GM18502 (cell line): ENCODE measurements at regions not wholly inside any gene's neighbourhood (a gene's known extent, or its start where the extent isn't known, plus 50 kb on each side); places are given as distances from the start of the nearest gene placed in this dataset.

Experiments used
- ATAC-seq: cut with Tn5 transposase; IDR thresholded peaks from one replicate; pipeline ENCODE4 v1.9.1; 2021; ENCODE audit warnings: mild to moderate bottlenecking; ENCODE audit not compliant: unreplicated experiment, poor library complexity

DNA sequence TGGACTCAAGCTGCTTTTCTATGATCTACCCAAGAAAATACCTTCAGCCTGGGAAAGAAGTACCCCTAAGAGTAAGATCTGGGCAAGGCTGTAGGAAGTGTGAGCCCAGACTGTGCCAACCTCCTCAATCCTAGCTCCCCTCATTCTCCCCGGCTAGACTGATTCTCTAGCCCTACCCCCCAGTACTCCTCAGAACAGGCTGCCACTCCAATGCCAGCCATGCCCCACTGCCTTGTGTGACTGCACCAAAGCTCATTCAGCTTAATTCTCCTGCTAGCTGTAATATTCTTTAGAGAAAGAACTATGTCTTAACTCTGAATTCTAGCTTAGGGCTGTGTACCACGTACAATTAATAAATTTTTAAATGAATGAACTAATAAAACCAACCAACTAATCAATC is 92.6 kb upstream of the AKIP1 start:
- no peak for ATAC-seq

DNA sequence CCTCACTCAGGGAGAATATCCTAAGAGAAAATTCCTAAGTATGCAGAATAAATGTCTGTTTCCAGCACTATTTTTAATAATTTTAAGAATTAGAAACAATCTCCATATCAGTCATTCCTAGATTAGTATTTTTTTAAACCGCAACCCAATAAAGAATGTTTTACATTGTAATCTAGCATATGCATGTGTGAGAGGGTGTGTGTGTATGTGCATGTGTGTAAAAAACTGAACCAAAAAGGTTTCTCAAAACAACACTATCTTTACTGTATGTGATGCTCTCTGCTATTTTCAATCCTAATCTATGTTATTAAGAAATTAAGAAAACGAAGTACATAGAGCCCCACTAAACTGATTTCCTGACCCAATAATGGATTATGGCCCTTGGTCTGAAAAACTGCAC is 90.6 kb upstream of the AKIP1 start:
- ATAC-seq = no peak

DNA sequence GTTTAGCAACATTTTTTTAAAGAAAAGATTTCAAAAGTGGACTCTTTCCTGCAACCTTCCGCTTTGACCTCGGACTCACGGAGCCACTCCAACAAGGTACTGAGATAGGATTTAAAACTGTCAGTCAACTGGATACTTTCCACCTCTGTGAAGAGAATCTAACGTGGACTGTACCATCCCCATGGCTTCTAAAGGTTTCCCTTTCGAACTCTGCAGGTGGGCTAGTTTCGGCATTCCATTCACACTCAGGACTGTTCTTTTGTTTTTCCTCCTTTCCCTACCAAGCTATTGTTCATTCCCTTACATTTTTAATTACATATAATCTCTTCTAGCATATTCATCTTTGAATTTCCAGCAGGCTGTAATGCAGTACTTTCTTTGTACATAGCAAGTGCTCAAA is 88.5 kb upstream of the AKIP1 start:
- no peak for ATAC-seq

DNA sequence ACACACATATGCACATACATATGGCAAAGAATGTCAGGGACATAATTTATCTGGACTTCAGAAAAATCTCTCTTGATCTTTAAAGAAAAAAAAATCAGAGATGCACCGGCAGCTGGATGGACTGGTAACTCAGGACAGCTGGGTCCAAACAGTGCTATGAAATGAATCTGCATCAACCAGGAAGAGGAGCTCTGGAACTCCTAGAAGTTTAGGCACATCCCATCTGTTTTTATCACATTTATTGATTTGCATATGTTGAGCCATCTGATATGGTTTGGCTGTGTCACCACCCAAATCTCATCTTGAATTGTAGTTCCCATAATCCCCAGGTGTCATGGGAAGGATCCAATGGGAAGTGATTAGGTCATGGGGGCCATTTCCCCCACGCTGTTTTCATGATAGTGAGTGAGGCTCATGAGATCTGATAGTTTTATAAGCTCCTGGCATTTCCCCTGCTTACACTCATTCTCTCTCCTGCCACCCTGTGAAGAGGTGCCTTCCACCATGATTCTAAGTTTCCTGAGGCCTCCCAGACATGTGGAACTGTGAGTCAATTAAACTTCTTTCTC is 87.7 kb upstream of the AKIP1 start:
- ATAC-seq = no peak

DNA sequence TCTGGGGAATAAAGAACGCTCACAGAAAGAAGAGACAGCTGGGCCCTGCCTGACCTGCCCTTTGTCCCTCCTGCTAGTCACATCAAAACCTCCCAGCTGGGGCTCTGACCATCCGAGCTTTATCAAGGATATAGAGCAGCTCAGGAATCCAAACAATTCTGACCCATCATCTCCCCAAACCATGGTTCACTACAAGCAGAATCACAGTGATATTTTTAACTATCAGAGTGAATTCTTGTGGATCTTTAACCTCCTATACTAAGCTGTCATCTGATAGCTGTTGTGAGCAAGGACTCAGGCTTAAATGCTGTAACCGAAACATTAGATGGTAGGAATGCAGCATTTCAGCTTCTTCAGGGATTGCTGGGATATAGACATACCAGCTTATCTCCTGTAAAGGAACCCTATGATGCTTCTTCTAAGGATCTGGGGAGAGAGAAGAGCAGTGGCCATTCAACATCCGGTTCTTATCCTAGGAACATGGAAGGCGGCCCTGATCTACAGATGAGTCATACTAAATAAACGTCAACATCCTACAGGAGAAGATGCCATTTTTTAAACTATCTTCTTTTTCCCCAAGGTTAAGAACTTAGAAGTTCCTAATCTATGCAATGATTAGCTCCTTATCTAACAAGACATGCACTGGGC is 84.7 kb upstream of the AKIP1 start:
- ATAC-seq = no peak

DNA sequence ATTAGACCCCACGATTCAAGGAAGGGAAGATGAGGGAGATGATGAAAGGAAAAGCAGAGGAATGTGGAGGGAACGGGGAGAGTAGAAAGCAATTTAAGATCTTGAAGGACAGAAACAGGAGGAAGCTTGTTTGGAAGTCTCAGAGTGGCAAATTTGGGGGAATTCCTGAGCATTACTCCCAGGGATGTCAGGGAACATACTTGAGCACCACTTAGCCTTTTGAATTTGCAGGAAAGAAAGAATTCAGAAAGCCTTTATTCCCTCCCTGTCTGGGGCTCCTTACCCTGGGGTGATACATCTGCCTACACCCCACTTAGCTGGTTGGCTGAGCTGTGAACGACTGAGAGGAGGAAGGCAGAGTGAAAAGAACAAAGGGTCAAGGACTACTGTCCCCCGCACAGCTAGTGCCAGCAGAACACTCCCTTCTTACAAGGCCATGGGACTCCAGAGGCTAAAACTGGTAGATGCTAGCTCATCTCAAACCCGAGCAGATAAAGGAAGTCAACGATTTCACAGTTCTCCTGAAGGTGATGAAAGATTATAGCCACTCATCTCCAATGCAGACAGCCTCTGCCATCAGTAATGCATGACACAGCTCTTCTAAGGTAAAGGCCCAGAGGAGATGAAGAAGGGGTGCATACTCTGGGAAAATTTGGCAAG is 84.0 kb upstream of the AKIP1 start:
- no peak for ATAC-seq

DNA sequence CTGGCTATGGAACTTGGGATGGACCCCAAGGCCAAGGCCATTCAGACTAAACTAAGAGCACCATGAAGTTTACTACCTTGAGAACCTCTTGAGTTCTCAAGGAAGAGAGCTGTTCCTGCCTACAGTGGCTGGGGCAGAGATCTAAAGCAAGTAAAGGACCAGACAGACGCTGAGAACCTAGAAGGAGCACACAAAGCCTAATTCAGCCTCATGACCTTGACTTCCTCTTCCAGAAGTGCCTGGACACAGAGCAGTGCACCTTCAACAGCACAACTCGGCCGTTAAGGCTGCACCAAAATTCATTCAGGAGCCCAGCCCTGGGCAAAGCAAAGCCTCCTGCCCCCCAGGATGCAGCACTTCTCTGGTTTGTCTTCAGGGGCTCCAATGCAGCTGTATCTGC is 82.9 kb upstream of the AKIP1 start:
- ATAC-seq = no peak

DNA sequence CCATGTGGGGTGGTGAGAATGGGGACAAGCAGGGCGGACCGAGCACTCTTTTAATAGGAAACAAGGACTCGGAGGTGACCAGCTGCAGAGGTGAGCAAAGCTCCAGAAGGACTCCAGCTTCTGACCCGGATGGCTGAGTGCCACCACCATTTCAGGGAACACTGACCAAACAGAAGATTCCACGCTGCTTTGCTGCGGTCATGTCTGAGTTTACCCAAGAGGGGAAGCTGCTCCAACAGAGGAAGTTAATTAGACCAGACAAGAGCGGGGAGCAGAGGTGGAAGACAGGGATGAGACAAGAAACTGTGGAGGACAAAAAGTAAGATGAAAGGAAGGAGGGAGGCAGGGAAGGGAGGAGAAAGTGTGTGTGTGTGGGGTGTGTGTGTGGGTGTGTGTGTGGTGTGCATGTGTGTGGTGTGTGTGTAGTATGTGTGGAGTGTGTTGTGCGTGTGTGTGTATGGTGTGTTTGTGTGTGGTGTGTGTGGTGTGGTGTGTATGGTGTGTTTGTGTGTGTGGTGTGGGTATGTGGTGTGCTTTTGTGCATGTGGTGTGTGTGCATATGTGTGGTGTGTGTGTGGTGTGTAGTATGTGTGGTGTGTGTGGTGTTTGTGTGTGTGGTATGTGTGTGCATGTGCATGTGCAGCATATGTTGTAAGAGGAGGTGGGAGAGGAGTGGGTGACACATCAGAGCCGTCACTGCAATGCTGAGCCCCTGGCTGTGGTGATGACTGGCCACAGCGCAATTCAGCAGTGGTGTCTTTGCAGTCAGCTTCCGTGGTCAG is 82.2 kb upstream of the AKIP1 start:
- ATAC-seq = no peak

DNA sequence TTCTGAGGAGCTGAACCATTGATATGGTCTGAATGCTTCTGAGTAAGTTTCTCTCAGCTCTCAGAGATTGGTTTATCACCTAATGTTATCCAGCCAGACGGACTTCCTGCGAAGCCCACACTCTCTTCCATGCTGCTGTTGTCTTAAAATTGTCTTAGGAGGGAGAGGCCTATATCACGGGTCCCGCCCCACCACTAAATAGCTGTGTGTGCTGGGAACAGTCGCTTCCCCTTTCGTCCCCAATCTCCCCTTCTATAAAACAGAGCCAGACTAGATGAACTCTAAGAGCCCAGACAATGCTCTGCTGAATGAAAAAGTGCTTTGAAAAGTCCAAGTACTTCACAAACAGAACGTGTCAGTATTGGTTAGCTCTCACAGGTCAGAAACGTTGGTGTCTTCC is 81.4 kb upstream of the AKIP1 start:
- ATAC-seq = no peak

DNA sequence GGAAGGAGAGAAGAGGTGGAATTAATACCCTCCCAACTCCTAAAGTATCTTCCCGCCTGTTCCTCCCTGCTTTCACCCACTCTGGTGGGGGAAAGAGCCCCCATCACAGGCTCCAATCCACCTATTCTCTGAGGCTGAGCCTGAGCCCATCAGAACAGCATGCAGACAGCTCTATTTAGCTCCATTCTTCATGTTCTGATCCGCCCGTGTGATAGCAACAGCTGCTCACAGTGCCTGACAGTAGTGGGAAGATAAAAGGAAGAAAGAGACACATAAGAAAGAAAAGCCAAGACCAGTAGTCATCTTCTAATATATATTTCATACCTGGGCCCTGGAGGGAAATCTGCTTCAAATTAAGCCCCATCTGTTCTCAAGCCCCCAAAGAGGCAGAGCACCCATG is 80.3 kb upstream of the AKIP1 start:
- ATAC-seq = no peak

DNA sequence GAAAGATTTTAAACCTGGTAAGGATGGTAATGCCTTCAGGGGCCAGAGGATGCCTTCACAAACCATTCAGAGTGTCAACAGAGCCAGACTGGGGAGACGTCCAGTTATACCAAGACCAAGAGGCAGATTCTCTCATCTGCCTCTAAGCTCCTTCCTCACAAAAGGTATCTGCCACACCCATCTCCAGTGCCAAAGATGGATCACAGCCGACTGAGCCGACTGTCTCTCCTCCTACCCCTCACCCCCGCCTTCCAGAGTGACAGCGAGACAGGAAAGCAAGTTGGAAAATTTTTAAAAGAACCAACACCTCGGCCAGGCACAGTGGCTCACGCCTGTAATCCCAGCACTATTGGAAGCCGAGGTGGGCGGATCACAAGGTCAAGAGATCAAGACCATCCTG is 79.1 kb upstream of the AKIP1 start:
- ATAC-seq = no peak

DNA sequence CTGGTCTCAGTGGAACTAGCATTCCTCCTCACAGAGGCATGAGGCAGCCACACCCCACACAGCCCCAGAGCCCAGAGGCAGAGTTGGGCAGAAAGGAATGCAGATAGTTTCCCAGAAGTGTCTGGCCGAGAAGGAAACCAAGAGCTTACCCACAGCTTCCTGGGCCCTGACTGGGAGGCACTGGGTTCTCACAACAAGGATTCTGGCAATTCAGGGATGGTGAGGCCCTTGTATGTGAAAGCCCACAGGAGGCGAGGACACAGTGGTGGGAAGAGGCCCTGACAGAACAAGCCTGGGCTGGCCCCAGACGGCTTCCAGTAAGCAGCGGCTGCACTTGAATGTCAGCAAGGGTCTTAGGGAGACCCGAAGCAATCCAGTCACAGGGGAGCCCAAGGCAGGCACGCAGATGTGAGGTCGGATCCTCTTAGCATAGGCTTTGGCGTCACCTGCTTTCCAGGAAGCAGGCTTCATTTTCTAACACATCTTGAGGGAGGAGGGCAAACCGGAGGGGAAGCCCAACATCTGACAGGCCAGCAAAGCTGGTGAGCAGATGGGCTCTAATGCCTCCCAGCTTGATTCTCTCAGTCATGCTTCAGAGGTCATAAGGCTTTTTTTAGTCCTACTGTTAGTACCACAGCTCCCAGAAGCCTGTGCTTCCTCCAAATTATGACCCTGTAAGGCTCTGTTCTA is 78.3 kb upstream of the AKIP1 start:
- peak; percentile 73 for ATAC-seq

DNA sequence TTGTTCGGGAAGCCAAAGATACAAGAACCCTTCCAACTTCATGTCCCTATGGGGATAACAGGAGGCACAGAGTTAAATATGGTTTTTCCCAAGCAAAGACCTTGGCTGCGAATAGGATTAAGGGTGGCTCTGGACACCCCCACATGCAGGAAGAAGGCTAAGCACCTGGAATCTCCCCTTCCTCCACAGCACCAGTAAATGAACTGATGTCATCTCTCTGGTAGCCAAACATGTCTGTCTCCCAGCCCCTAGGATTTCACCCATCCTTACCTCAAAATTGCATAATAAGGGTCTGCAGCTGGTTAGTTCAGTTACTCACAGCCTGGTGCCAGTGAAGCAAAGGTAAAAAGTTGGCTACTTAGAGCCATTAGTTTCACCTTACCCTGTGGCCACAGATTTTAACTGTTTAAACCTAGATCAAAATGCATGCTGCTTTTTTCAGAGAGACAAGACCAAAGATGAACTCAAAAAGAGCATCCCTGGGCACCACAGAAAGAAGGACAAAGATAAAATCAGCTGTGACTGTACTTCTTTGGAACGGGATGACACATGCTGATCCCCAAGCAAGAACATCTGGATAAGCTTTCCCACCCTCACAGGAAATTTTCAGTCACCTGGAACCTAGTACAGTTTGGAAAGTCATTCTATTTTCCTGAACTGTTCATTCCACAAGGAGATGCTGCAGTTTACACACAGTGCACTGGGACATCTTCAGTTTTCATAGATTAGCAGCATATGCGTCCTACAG is 77.2 kb upstream of the AKIP1 start:
- ATAC-seq = no peak

DNA sequence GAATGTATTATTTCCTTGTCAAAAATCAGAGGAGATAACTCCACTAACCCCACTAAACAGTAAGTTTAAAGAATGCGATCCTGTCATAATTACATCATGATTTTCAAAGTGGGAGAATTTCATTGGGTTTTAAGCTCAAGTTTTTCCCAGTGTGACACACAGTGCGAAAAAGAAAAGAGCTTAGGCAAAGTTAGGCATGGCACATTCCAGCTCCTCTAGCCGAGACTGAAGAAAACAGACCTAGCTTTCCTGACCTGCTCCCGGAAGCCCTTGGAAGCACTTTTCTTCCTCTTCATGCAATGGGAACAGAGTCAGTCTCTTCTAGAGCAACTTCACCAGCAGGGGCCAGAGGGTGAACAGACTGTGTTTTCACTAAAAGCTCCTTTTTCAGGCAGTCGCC is 76.6 kb upstream of the AKIP1 start:
- ATAC-seq = no peak

DNA sequence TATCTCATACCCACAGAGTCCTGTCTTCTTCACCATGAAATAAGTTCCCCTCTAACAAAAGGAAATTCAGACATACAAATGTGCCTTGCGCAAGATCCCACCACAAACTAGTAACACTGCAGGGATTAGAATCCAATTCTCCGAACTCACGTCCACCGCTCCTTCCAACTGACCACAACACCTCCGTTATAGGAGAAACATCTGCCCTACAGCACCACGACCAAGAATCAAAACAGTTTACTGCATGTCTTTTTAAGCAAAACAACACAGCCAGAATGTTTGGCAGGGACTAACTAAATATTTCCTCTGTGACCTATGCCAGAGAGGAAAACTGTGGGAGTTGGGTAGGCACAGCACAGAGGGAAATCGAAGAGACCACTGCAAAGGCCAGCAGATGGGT is 72.7 kb upstream of the AKIP1 start:
- no peak for ATAC-seq

DNA sequence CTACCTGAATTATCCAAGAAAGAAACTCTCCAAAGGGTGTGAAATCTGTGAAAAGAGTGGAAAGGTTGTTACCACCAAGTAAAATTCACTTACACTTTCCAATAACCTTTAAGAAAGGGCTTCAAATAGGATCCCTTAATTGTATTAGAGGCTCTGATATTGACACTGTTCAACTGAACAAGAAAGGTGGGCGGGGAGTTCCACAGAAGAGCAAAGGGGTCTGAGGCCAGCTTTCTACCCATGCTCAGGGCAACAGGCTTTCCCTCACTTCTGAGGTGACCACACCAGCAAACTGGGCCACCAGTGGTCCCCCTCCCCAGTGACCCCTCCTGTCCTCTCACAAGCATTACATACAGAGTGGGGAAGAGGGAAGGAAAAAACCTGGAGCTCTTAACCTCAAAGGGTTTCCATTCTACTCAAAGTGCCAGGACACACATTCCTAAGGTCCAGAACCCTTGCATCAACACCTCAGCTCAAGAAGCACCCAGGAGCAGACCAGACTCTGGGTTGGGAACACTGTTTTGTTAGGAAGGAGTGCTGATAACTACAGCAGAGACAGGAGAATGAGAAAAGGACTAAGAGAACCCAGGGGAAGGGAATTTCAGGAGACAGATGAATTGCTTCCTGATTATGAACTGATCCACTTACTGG is 71.6 kb upstream of the AKIP1 start:
- ATAC-seq = no peak

DNA sequence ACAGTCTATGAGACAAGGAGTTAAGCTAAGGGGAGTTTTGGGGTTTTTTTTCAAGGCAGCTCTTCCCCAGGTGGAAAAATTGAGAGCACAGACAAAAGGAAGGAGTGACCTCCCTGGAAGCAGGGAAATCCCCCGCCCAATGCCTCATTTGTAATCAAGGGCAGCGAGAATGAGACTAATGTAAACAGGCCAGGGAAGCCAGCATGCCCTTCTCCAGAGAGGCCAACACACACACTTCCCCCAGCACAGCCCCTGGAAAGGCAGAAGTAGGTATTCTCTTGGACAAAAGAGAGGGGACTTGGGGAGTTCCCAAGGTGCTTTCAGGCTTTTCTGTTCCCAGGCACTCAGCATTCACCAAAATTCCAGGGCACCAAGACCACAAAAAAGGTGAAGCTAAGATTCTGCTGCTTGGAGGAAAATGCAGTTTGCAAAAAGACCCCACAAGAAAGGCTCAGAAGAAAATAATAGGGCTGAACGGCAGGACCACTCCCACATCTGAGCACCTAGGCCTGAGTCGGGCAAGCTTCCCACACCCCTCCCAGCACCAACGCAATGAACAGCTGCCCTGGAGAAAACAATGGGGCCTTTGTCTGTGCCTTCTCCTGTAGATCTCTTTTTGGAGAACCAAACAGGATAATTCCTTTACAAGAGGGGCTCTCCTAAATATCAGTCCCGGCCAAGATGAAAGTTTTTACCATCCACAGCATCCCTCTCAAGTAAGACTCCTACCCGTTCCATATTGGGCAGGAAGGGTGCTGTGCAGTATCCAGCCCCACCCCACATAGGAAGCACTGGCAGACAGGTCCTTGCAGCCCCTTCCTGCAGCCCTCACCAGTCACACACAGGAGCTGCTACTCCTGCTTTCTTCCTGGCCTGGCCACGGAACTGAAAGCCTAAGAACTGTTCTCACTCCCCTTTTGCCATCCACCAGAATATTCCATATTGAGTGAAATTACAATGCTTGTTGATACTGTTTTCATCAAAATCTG is 70.7 kb upstream of the AKIP1 start:
- ATAC-seq = no peak

DNA sequence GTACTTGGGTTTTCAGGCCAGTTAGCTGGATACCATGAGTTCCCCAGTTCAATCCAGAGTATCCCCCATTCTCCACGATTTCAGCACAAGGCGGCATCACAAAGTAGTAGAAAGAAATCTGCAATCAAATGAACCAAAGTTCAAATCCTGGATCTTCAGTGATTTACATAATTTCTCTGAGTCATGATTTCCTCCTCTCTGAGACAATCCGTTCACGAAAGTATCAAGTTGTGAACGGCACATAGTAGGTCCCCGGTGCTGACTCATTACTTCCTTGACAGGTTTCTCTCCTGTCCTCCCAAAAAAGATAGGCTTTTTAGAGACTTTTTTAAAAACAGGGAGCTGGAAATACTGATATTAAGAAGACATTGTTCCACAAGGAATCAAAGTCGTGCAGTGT is 69.1 kb upstream of the AKIP1 start:
- ATAC-seq = no peak
